NCI-H2107 (cell line): ENCODE measurements at regions not wholly inside any gene's neighbourhood (a gene's known extent, or its start where the extent isn't known, plus 50 kb on each side); places are given as distances from the start of the nearest gene placed in this dataset.
"Not testable (repeated sequence)": the region's sequence is repeated elsewhere in the genome, so short reads cannot be mapped to it uniquely, and the experiment has no call there.

Experiments
- DNase-seq: peaks from one replicate; lab custom pipeline; 2025; lab: John Stamatoyannopoulos, UW

GRCh38 chr6:16948396-16948795 lies 153.5 kb upstream of the STMND1 start:
- no peak for DNase-seq

GRCh38 chr6:16947375-16948015 lies 154.4 kb upstream of the STMND1 start:
- peak; percentile 2 for DNase-seq

DNA sequence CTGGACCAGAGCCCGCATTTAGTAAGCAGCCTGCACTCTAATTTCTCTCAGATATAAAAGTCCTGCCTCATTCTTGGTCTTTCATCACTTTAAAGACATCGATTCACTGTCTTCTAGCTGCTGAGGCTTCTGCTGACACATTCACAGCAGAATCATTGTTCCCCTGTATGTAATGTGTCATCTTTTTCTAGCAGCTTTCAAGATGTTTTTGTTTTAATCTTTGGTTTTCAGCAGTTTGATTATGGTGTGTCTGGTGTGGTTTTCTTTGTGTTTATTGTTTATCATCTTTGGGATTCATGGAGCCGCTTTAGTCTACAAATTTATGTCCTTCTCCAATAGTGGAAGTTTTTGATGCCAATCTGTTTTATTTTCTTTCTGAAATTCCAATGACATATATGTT lies 157.3 kb upstream of the STMND1 start:
- no peak for DNase-seq

- no peak for DNase-seq
These were observed 162.0 kb upstream of the STMND1 start for GRCh38 chr6:16939839-16940238.

- no peak for DNase-seq
These were observed 162.5 kb upstream of the STMND1 start for GRCh38 chr6:16939351-16939750.

DNA sequence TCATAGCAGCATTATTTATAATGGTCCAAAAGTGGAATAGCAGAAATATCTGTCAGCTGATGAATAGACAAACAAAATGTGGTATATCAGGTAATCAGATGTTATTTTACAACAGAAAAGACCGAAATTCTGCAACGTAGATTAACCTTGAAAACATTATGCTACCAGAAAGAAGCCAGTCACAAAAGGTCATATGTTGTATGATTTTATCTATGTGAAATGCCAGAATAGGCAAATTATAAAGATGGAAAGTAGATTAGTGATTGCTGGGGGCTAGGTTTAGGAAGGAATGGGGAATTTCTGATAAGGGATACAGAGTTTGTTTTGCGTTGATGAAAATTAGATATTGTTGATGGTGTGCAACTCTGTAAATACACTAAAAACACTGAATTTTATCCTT lies 165.0 kb upstream of the STMND1 start:
- DNase-seq, result no peak

DNA sequence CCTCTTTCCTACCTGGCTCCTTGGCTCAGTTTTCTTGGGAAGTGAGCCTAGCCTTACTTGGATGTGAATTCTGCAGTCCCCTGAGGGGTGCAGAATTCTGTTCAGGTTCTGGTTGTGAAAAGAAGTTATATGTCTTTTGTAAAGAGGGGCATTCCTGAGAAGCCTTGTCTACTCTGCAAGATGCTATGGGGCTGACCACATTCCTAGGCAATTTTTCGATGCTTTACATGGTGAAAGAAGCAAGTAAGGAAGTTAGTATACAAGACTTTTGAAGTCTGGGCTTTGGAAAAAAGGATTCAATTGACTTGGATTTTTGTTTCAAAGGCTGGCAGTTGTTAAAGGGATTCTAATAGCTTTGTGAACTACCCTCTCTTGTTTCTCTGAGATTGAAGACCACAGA lies 167.9 kb upstream of the STMND1 start:
- no peak for DNase-seq

GRCh38 chr6:16933532-16933931 lies 168.3 kb upstream of the STMND1 start:
- DNase-seq, result no peak

GRCh38 chr6:16932920-16933319 lies 168.9 kb upstream of the STMND1 start:
- DNase-seq, result no peak

DNA sequence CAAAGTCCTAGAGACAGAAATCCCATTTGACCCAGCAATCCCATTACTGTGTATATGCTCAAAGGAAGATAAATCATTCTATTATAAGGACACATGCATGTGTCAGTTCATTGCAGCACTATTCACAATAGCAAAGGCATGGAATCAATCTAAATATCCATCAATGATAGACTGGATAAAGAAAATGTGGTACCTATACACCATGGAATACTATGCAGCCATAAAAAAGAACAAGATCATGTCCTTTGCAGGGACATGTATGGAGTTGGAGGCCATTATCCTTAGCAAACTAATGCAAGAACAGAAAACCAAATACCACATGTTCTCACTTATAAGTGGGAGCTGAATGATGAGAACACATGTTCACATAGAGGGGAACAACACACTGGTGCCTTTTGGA lies 169.8 kb upstream of the ATXN1 start:
- not testable (repeated sequence) for DNase-seq

GRCh38 chr6:16930432-16930831 lies 169.2 kb upstream of the ATXN1 start:
- DNase-seq, result no peak

DNA sequence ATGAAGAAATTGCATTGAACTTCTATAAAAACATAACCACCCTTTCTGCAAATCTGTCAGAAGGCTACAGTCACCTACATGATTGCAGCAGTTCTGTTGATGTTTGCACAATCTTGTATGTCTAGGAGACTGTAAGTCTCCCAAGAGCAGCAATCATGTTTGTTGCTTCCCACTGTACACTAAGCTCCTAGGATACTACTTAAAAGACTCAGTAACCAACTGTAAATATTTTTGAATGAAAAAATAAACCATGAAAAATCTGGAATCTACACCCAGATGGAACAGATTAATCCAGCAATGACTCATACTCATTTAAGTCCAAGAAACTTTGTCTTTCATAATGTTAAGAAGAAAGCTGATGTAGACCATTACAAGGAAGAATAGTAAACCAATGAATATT lies 168.5 kb upstream of the ATXN1 start:
- DNase-seq, result no peak

GRCh38 chr6:16928387-16928786 lies 167.1 kb upstream of the ATXN1 start:
- DNase-seq, result no peak

DNA sequence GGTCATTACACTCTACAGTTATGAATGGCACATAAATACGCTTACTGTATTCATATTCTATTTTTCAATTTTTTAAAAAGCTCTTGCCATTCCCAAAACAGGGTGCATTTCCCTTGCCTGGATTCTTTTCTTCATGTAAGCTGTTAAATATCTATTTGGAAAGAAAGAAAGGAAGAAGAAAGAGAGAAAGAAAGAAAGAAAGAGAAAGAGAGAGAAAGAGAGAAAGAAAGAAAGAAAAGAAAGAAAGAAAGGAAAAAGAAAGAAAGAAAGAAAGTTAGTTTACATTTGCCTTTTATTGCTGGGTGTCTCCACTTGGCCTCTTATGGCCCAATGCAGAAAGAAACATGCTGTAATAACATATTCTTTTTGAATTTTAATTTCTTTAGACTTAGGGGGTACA lies 165.9 kb upstream of the ATXN1 start:
- no peak for DNase-seq

DNA sequence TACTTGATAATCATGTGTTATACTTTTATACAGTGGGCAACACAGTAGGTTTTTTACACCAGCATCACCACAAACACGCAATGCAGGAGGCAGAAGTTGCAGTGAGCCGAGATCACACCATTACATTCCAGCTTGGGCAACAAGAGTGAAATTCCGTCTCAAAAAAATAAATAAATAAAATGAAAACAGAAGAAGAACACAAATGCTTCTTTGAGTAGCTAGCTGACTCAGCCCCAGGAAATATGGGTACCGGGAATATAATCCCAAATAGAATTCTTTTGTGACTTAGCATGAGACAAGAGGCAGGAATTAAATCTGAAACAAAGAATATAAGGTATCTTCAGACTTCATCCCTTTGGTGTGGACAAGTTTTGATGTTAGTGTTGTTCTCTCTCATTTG lies 164.2 kb upstream of the ATXN1 start:
- no peak for DNase-seq

DNA sequence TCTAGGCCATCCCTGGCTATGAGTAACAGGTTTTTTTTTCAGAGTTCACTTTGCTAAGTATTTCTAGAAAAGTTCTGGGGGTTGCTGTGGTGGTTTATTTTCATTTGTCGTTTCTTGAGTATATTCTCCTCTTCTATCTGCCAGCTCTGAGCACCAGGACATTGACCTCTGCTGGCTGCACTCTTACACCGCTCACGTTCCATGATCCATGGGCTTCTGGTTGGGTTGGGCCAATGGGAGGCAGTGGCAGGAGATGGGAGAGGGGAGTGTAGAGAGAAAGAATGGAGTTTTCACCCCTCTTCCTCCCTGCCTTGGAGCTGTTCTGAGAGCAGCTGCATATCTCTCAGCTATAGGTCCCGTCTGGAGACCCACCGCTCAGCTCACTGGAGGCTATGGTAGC lies 161.0 kb upstream of the ATXN1 start:
- DNase-seq, result no peak

- no peak for DNase-seq
These were observed 160.3 kb upstream of the ATXN1 start for GRCh38 chr6:16921399-16922110.

DNA sequence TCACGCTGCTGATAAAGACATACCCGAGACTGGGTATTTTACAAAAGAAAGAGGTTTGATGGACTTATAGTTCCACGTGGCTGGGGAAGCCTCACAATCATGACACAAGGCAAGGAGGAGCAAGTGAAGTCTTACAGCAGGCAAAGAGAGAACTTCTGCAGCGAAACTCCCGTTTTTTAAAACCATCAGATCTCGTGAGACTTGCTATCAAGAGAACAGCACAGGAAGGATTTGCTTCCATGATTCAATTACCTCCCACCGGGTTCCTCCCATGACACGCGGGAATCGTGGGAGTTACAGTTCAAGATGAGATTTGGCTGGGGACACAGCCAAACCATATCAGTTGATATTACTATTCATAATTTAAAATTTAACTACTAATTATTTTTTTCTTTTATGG lies 157.3 kb upstream of the ATXN1 start:
- DNase-seq, result no peak

- DNase-seq, result no peak
These were observed 152.9 kb upstream of the ATXN1 start for GRCh38 chr6:16914184-16914583.

GRCh38 chr6:16912756-16913155 lies 151.5 kb upstream of the ATXN1 start:
- no peak for DNase-seq

- no peak for DNase-seq
These were observed 149.8 kb upstream of the ATXN1 start for GRCh38 chr6:16911088-16911487.

GRCh38 chr6:16909658-16910360 lies 148.5 kb upstream of the ATXN1 start:
- no peak for DNase-seq

- DNase-seq, result no peak
These were observed 146.7 kb upstream of the ATXN1 start for GRCh38 chr6:16907991-16908390.
